K562 (cell line): ENCODE measurements at regions not wholly inside any gene's neighbourhood (a gene's known extent, or its start where the extent isn't known, plus 50 kb on each side); places are given as distances from the start of the nearest gene placed in this dataset.

Experiments
- BRD9 ChIP-seq: fragments of 450-650 bp; IDR thresholded peaks from 2 replicates; pipeline ENCODE4 v1.6.1; 2018; ENCODE audit warnings: low read depth; ENCODE audit not compliant: partially characterized antibody
- COPS2 ChIP-seq: fragments of 450-650 bp; conservative IDR thresholded peaks from 2 replicates; pipeline ENCODE4 v1.6.1; 2016; ENCODE audit warnings: mild to moderate bottlenecking, moderate library complexity
- E2F1 ChIP-seq: sonication (generic); formaldehyde crosslinking; IDR thresholded peaks from 2 replicates; pipeline ENCODE4 v1.8.1; 2023; ENCODE audit warnings: mild to moderate bottlenecking, missing genetic modification reagents, moderate library complexity
- GTF2A2 ChIP-seq: IDR thresholded peaks from 2 replicates; pipeline ENCODE4 v1.6.1; 2016; ENCODE audit warnings: mild to moderate bottlenecking, missing genetic modification characterization, missing compliant biosample characterization
- GTF2E2 ChIP-seq: fragments of 200-800 bp; sonication (Bioruptor generic); IDR thresholded peaks from 2 replicates; pipeline ENCODE4 v1.6.1; 2016; ENCODE audit warnings: missing genetic modification characterization, missing compliant biosample characterization
- ILK ChIP-seq: fragments of 450-650 bp; IDR thresholded peaks from 2 replicates; pipeline ENCODE4 v1.6.1; 2016; ENCODE audit warnings: missing genetic modification characterization, low read depth, mild to moderate bottlenecking, missing compliant biosample characterization, moderate library complexity, borderline replicate concordance
- KLF10 ChIP-seq: fragments of 250-450 bp; sonication (Bioruptor Pico); IDR thresholded peaks from 2 replicates; pipeline ENCODE4 v1.6.1; 2021; ENCODE audit warnings: matching md5 sums
- MXI1 ChIP-seq: IDR thresholded peaks from 2 replicates; pipeline ENCODE4 v1.6.1; 2011; ENCODE audit warnings: low read depth, mild to moderate bottlenecking, improper control_type of control experiment, low read length
- NUFIP1 ChIP-seq: fragments of 450-650 bp; IDR thresholded peaks from 2 replicates; pipeline ENCODE4 v1.6.1; 2018; ENCODE audit not compliant: partially characterized antibody
- RBM14 ChIP-seq: fragments of 200-400 bp; formaldehyde crosslinking; IDR thresholded peaks from 2 replicates; pipeline ENCODE4 v1.6.1; 2018; ENCODE audit warnings: low read depth, mild to moderate bottlenecking, low read length, moderate library complexity, borderline replicate concordance; ENCODE audit not compliant: insufficient read depth
- RERE ChIP-seq: sonication (generic); formaldehyde crosslinking; IDR thresholded peaks from 2 replicates; pipeline ENCODE4 v1.8.0; 2023; ENCODE audit warnings: missing genetic modification reagents, mild to moderate bottlenecking, borderline replicate concordance
- SAFB2 ChIP-seq: fragments of 200-400 bp; formaldehyde crosslinking; IDR thresholded peaks from 2 replicates; pipeline ENCODE4 v1.6.1; 2018; ENCODE audit warnings: borderline replicate concordance, low read length, low read depth, moderate library complexity; ENCODE audit not compliant: severe bottlenecking
- SIN3B ChIP-seq: fragments of 450-650 bp; IDR thresholded peaks from 2 replicates; pipeline ENCODE4 v1.6.1; 2017; ENCODE audit warnings: low read depth, mild to moderate bottlenecking, moderate library complexity
- SRF ChIP-seq, 2 experiments: fragments of 250-450, 450-650 bp in 1 of 2; sonication (Bioruptor Pico) in 1 of 2; sonication (generic) in 1 of 2; formaldehyde crosslinking; IDR thresholded peaks; 2 replicates each; pipeline versions ENCODE4 v1.5.0 to v1.5.1; 2020 to 2022; ENCODE audit warnings: mild to moderate bottlenecking in 1 of 2, missing genetic modification reagents in 1 of 2
- TAF7 ChIP-seq: fragments of 450-650 bp; IDR thresholded peaks from 2 replicates; pipeline ENCODE4 v1.6.1; 2016; ENCODE audit warnings: missing genetic modification characterization, missing compliant biosample characterization
- TEAD4 ChIP-seq, 2 experiments: sonication (generic) in 1 of 2; formaldehyde crosslinking in 1 of 2; IDR thresholded peaks; 2 replicates each; pipeline versions ENCODE4 v1.6.1 to v1.8.0; 2012 to 2022; ENCODE audit warnings: borderline replicate concordance in 1 of 2, inconsistent platforms in 1 of 2, low read length in 1 of 2, mild to moderate bottlenecking in 1 of 2, missing genetic modification reagents in 1 of 2
- ZBTB1 ChIP-seq: sonication (generic); formaldehyde crosslinking; IDR thresholded peaks from 2 replicates; pipeline ENCODE4 v1.8.1; 2023; ENCODE audit warnings: missing genetic modification reagents, low read depth, mild to moderate bottlenecking, borderline replicate concordance
- ZFPM2 ChIP-seq: fragments of 250-450 bp; sonication (Bioruptor Pico); IDR thresholded peaks from 2 replicates; pipeline ENCODE4 v1.5.1; 2022; ENCODE audit warnings: mild to moderate bottlenecking
- ZNF12 ChIP-seq: sonication (generic); formaldehyde crosslinking; IDR thresholded peaks from 2 replicates; pipeline ENCODE4 v1.4.0; 2020; ENCODE audit warnings: mild to moderate bottlenecking, missing genetic modification reagents
- ZNF143 ChIP-seq: sonication (generic); formaldehyde crosslinking; IDR thresholded peaks from 2 replicates; pipeline ENCODE4 v1.9.0; 2022; ENCODE audit warnings: mild to moderate bottlenecking, missing genetic modification reagents
- ZNF639 ChIP-seq, 2 experiments: fragments of 200-800 bp in 1 of 2; sonication (Bioruptor generic) in 1 of 2; sonication (generic) in 1 of 2; formaldehyde crosslinking in 1 of 2; IDR thresholded peaks in 1 of 2; conservative IDR thresholded peaks in 1 of 2; 2 replicates each; pipeline versions ENCODE4 v1.5.0 to v1.6.1; 2016 to 2020; ENCODE audit warnings: missing compliant biosample characterization in 1 of 2, missing genetic modification characterization in 1 of 2, missing genetic modification reagents in 1 of 2

- TF ChIP-seq SIN3B (no peak), TAF7 (tag) (no peak), NUFIP1 (no peak), COPS2 (no peak), BRD9 (peak; percentile 66), ZNF143 (CRISPR knock-in tag) (no peak), E2F1 (no peak), ZBTB1 (no peak), TEAD4 (IDR thresholded peaks at IDR 0.05; ENCODE audit: low read length) (peak; percentile 22; the same call in 1 of the 2 replicates), TEAD4 (CRISPR knock-in tag; IDR thresholded peaks at IDR 0.05; ENCODE audit: borderline replicate concordance) (no peak), GTF2A2 (no peak), SRF (CRISPR knock-in tag; IDR thresholded peaks at IDR 0.05) (no peak), ZFPM2 (CRISPR knock-in tag) (no peak), RERE (CRISPR knock-in tag) (no peak), ZNF639 (CRISPR knock-in tag; conservative IDR thresholded peaks at IDR 0.05 in 1 of 2, IDR thresholded peaks at IDR 0.05 in 1 of 2) (no peak), MXI1 (no peak), KLF10 (CRISPR knock-in tag) (no peak), GTF2E2 (tag) (no peak), SAFB2 (no peak), RBM14 (no peak), ZNF12 (CRISPR knock-in tag) (no peak), ILK (tag) (no peak)
Measured at GRCh38 chr2:171244466-171244969, 83.8 kb upstream of the TLK1 start (continued).
